NCI-H2107 (cell line): ENCODE measurements at regions not wholly inside any gene's neighbourhood (a gene's known extent, or its start where the extent isn't known, plus 50 kb on each side); places are given as distances from the start of the nearest gene placed in this dataset.
A peak's percentile ranks its signal among the peaks of the same experiment; 100 is the strongest.

Experiments
- DNase-seq: peaks from one replicate; lab custom pipeline; 2025; lab: John Stamatoyannopoulos, UW

- DNase-seq = no peak
Measured at GRCh38 chr1:184219414-184219813, 167.4 kb upstream of the C1orf21 start.

- DNase-seq = no peak
Measured at GRCh38 chr1:184219883-184220282, 166.9 kb upstream of the C1orf21 start.

- DNase-seq = no peak
Measured at GRCh38 chr1:184221087-184221486, 165.7 kb upstream of the C1orf21 start.

- peak; percentile 65 for DNase-seq
Measured at GRCh38 chr1:184222652-184223052, 164.2 kb upstream of the C1orf21 start.

GRCh38 chr1:184223216-184223615 is 163.6 kb upstream of the C1orf21 start:
- DNase-seq = no peak

GRCh38 chr1:184225283-184226099 is 161.3 kb upstream of the C1orf21 start:
- DNase-seq = no peak

GRCh38 chr1:184226100-184226487 is 160.7 kb upstream of the C1orf21 start:
- DNase-seq = no peak

- DNase-seq = no peak
Measured at GRCh38 chr1:184228558-184228957, 158.3 kb upstream of the C1orf21 start.

GRCh38 chr1:184237588-184237987 is 149.2 kb upstream of the C1orf21 start:
- DNase-seq = no peak

GRCh38 chr1:184241446-184241845 is 145.4 kb upstream of the C1orf21 start:
- no peak for DNase-seq

GRCh38 chr1:184242507-184242943 is 144.3 kb upstream of the C1orf21 start:
- DNase-seq = no peak

GRCh38 chr1:184244962-184245361 is 141.9 kb upstream of the C1orf21 start:
- no peak for DNase-seq

GRCh38 chr1:184247671-184248070 is 139.2 kb upstream of the C1orf21 start:
- no peak for DNase-seq

GRCh38 chr1:184253921-184254320 is 132.9 kb upstream of the C1orf21 start:
- no peak for DNase-seq

GRCh38 chr1:184254849-184255248 is 132.0 kb upstream of the C1orf21 start:
- no peak for DNase-seq

- no peak for DNase-seq
Measured at GRCh38 chr1:184255560-184255959, 131.3 kb upstream of the C1orf21 start.

GRCh38 chr1:184257873-184258272 is 129.0 kb upstream of the C1orf21 start:
- no peak for DNase-seq

GRCh38 chr1:184258525-184258924 is 128.3 kb upstream of the C1orf21 start:
- no peak for DNase-seq

- DNase-seq = no peak
Measured at GRCh38 chr1:184260382-184260781, 126.4 kb upstream of the C1orf21 start.

GRCh38 chr1:184262109-184262508 is 124.7 kb upstream of the C1orf21 start:
- no peak for DNase-seq

GRCh38 chr1:184267747-184268146 is 119.1 kb upstream of the C1orf21 start:
- DNase-seq = no peak

GRCh38 chr1:184270556-184270955 is 116.3 kb upstream of the C1orf21 start:
- no peak for DNase-seq

GRCh38 chr1:184272175-184272866 is 114.5 kb upstream of the C1orf21 start:
- DNase-seq = no peak
